DOHH2 (cell line): ENCODE measurements at regions not wholly inside any gene's neighbourhood (a gene's known extent, or its start where the extent isn't known, plus 50 kb on each side); places are given as distances from the start of the nearest gene placed in this dataset.
"Not testable (repeated sequence)": the region's sequence is repeated elsewhere in the genome, so short reads cannot be mapped to it uniquely, and the experiment has no call there.

Experiments
- CTCF ChIP-seq: fragments of 200-600 bp; sonication (generic); IDR thresholded peaks from one replicate; pipeline ENCODE4 v1.5.1; 2014; ENCODE audit warnings: antibody characterized with exemption, mild to moderate bottlenecking, low read depth, low read length; ENCODE audit not compliant: poor library complexity, severe bottlenecking
- EZH2phosphoT487 ChIP-seq: fragments of 200-600 bp; sonication (generic); IDR thresholded peaks from 2 replicates; pipeline ENCODE4 v1.6.1; 2017; ENCODE audit warnings: borderline replicate concordance, mild to moderate bottlenecking, antibody characterized with exemption, low read length, moderate library complexity, mixed read lengths

GRCh38 chr7:131158244-131158636 is 169.4 kb upstream of the MKLN1 start:
- not testable (repeated sequence) for TF ChIP-seq CTCF, EZH2phosphoT487
